HG03060 (cell line): ENCODE measurements at regions not wholly inside any gene's neighbourhood (a gene's known extent, or its start where the extent isn't known, plus 50 kb on each side); places are given as distances from the start of the nearest gene placed in this dataset.

Experiments used
- ATAC-seq: cut with Tn5 transposase; IDR thresholded peaks from one replicate; pipeline ENCODE4 v1.9.1; 2021; ENCODE audit warnings: low read depth, moderate number of reproducible peaks; ENCODE audit not compliant: unreplicated experiment

DNA sequence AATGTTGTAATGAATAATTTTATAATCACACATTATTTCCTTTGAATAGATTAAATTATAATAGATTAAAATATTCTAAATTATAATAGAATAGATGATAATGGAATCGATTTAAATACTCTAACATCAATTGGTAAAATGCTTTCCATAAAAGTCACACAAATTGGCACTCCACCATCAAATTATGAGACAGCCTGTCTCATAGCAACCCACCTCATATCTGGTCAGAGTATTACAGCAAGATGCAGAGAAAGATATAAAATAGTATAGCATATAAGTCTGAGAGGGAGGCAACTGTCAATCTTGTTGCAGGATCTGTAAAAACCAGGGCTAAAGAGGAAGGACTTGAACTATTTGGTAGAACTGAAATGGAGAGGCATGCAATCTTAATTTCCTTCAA, 98.4 kb upstream of the NCKAP5 start:
- no peak for ATAC-seq

- no peak for ATAC-seq
Measured at GRCh38 chr2:133667085-133667484, 98.8 kb upstream of the NCKAP5 start.

- ATAC-seq: no peak
Measured at GRCh38 chr2:133667968-133668367, 99.7 kb upstream of the NCKAP5 start.

- no peak for ATAC-seq
Measured at GRCh38 chr2:133668547-133668946, 100.3 kb upstream of the NCKAP5 start.

- ATAC-seq: no peak
Measured at GRCh38 chr2:133673305-133673905, 105.1 kb upstream of the NCKAP5 start.

DNA sequence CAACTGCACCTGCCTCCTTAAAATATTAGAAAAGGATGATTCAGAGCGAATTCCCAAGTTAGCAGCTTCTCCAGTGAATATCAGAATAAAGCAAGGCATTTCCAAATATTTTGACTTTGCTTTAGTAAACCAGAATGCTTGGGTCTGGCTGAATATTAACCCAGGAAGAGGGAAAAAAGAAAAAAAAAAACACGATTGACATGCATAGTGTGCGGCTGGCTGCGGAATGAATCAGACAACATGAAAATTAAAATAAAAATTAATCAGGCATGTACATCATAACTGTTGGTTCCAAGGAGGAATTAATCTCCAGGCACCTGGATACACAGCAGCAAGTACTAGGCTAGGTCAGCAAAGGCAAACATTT, 105.8 kb upstream of the NCKAP5 start:
- no peak for ATAC-seq

- ATAC-seq: no peak
Measured at GRCh38 chr2:133674433-133675331, 106.4 kb upstream of the NCKAP5 start.

GRCh38 chr2:133676392-133677130, 108.3 kb upstream of the NCKAP5 start:
- ATAC-seq: no peak

DNA sequence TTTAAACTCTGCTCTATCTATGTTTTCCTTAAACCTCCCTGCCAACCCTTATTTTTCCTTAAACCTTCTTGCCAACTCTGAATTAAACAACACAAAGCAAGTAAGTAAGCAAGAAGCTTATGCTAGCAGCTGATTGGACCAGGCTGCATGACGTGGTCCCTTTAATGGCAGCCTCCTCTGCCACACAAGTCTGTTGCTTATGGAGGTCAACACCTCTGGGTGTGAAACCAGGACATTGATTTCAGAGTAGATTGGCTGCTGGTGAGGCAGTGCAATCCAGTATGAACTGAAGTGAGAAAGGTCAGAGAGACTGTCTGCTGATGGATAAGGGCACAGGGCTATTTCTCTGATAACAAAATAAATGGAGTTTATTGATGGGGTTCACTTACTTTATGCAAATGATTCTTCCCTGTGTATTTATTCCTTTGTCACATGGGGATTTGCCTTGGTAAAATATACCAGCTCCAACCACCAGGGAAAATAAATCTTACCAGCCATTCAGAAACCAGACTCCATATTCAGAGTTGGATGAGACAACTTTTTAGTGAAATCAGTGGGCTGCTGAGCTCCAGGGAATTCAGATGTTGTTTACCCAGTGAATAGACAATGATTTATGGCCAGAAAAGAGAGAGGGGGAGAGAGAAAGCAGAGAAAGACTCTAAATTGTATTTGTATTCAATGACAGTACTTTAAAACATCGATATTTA, 112.2 kb upstream of the NCKAP5 start:
- ATAC-seq: no peak

- ATAC-seq: no peak
Measured at GRCh38 chr2:133682347-133682746, 114.1 kb upstream of the NCKAP5 start.

GRCh38 chr2:133682906-133683305, 114.6 kb upstream of the NCKAP5 start:
- ATAC-seq: no peak

DNA sequence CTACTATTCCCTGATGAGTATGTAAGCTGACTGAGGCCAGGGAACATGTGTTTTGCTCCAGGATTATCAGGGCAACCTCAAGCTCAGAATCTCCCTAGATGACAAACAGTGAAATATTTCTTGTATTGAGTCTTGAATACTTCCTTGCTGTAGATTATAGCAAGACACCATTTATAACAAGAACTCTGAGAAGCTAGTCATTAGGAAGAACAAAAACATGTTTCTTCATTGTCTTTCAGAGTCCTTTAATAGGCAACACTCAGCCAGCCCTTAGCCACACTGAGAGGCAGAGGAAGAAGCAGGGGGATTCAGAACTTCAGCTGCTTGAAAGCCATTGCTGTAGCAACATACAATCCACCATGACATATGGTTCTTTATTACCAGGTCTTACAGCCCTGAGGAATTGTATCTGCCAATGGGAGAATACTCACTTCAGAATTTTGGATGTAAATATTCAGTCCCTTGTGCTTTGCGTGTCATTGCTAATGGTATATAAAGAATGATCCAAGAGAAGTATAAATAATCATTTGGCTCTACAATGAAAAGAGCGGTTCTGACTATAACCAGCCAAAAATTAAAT, 117.5 kb upstream of the NCKAP5 start:
- no peak for ATAC-seq

DNA sequence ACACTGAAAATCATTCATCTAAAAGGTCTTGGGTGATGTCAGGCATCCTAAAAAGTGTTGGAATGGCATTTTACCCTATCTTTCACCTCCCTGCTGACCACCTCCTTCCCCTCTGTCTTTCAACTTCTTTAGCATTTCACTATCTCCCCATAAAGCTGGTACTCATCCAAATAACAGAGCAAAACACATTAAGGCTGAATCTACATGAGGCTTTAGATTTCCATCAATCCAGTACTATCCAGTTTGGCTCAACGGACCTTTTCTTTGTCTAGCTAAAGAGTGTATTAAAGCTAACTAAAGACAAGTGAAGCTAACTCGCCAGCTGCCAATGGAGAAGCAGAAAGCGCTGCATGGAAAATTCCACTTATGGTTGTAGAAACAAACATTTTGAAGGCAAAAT, 122.5 kb upstream of the NCKAP5 start:
- no peak for ATAC-seq

- no peak for ATAC-seq
Measured at GRCh38 chr2:133691336-133691735, 123.1 kb upstream of the NCKAP5 start.

DNA sequence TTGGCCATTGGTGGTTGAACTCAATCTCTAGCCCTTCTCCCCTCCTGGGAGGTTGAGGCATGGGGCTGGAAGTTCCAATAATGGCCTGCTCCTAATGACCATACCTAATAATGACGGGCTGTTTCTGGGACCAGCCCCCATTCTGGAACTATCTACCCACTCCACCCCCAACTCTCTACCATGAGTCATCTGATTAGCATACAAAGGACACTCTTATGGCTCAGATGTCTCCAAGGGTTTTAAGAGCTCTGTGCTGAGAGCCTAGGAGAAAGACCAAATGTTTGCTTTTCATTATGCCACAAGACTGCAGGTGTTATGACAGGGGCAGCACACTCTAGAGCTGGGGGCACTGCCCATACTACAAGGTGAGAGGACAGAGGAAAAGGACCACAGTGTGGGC, 137.0 kb upstream of the NCKAP5 start:
- ATAC-seq: no peak

DNA sequence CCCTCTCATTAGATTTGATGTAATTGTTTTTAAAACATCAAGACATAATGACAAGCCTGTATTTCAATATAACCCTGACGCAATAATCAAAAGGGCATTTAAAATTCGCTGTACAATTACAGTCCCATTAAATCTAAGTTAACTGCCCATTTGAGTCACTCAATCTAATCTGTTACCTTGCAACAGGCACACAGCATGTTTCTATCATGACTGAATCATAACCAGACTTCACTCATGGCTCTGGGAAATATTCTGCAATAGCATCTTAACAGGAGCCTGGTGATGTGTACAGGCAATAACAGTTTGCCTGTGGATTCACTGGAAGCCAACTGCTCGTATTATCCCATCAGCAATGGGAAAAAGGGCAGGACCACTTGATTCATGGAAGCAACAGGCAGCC, 142.3 kb upstream of the NCKAP5 start:
- no peak for ATAC-seq

GRCh38 chr2:133711201-133711600, 142.9 kb upstream of the NCKAP5 start:
- no peak for ATAC-seq

DNA sequence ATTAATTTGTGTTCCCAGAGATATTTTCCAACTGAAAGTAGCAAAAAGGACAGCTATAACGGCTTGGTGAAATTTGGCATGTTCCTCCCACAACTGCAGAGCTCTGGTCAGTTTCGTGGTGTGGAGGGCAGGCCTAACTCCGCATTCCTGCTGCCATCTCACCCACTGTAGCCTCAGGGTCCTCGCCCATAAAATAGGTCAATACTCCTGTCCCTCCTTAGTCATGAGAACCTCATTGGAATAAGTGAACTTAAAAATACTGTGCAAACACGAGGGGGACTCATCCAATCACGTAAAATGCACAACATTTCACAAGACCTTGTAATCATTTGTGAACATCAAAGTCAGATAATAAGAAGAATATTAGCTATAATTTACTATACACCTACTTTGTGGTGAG, 143.5 kb upstream of the NCKAP5 start:
- ATAC-seq: no peak

- ATAC-seq: no peak
Measured at GRCh38 chr2:133712369-133712768, 144.1 kb upstream of the NCKAP5 start.

DNA sequence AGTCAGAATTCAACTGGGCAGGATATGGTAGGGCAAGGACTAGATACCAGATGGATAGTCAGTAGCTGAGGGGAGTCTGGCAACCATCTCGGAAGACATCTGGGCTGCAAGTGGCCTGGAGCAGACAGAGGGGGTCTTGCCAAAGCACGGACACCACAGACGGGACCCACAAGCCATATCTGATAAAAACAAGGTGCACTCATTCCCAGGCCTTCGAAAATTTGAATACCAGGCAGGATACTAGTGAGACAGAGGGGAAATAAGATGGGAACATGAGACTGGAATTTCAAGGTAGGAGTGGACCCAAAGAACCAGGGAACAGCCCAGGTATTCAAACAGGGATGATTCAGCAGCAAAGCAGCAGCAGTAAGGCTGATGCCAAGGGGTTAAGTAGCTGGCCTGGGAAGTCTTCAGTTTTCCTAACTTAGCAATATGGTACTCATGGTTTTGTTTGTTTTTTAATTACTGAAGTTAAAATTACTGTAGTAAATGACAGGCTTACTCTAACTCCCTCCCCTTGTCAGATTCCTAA, 144.9 kb upstream of the NCKAP5 start:
- no peak for ATAC-seq
